ENCODE measurements at regions not wholly inside any gene's neighbourhood (a gene's known extent, or its start where the extent isn't known, plus 50 kb on each side); places are given as distances from the start of the nearest gene placed in this dataset.

DNA sequence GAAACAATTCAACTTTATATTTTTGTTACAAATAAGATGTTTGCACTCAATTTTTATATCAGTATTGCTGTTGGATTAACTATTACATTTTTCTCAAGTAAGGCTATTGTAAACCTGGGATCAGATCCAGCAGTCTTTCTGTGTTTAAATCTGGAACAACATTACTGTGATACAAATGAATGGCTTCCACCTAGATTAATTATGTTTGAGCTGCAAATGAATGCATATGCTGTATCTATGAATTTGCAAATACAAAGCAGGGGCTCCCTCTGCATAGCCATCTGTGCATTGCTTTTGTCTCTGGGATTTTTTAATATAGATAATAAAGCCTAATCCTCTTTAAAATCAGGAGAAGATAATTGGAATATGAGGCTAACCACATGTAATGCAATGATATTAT is 69.8 kb upstream of the NEIL3 start:
- no peaks in the 10 kb centered on the region for H3K27me3 ChIP-seq (ENCODE audit: control insufficient read depth in 2 of 2, insufficient read depth in 2 of 2, low read length in 2 of 2)
- H3K4me1 ChIP-seq (ENCODE audit: control insufficient read depth in 1 of 2, insufficient read depth in 2 of 2, low read length in 2 of 2): no peaks in the 10 kb centered on the region
- no peak overlapping the region for H3K27ac Mint-ChIP-seq
- no peaks in the 10 kb centered on the region for H3K4me1 Mint-ChIP-seq
- no peaks in the 10 kb centered on the region for H3K9me3 ChIP-seq (replicated peaks in 1 of 2; ENCODE audit: control insufficient read depth in 1 of 2, insufficient read depth in 1 of 2, low read length in 2 of 2)
- no peak overlapping the region for H3K27ac ChIP-seq (ENCODE audit: low read depth in 1 of 2, low read length in 2 of 2)
- H3K27me3 Mint-ChIP-seq (ENCODE audit: low read depth in 3 of 3): peaks cover 0 to 2% (median 2%) of the 10 kb centered on the region in 3 donors
- no peaks in the 10 kb centered on the region for H3K9me3 Mint-ChIP-seq
- H2AFZ ChIP-seq (ENCODE audit: insufficient read depth, low read depth, low read length, poor library complexity, severe bottlenecking): no peak overlapping the region
- H4K20me1 ChIP-seq (ENCODE audit: insufficient read depth, low read length): no peaks in the 10 kb centered on the region
- intact Hi-C loops (cut with micrococcal nuclease): no loop called here
- no peaks in the 10 kb centered on the region for H3K36me3 ChIP-seq (replicated peaks in 1 of 2; ENCODE audit: control insufficient read depth in 1 of 2, insufficient read depth in 2 of 2, low read length in 2 of 2)
- no peak overlapping the region for H3K4me3 ChIP-seq (replicated peaks in 1 of 3; ENCODE audit: low read depth in 2 of 3, low read length in 3 of 3)
- TF ChIP-seq, protein P1, sequence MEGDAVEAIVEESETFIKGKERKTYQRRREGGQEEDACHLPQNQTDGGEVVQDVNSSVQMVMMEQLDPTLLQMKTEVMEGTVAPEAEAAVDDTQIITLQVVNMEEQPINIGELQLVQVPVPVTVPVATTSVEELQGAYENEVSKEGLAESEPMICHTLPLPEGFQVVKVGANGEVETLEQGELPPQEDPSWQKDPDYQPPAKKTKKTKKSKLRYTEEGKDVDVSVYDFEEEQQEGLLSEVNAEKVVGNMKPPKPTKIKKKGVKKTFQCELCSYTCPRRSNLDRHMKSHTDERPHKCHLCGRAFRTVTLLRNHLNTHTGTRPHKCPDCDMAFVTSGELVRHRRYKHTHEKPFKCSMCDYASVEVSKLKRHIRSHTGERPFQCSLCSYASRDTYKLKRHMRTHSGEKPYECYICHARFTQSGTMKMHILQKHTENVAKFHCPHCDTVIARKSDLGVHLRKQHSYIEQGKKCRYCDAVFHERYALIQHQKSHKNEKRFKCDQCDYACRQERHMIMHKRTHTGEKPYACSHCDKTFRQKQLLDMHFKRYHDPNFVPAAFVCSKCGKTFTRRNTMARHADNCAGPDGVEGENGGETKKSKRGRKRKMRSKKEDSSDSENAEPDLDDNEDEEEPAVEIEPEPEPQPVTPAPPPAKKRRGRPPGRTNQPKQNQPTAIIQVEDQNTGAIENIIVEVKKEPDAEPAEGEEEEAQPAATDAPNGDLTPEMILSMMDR (IDR thresholded peaks at IDR 0.05): no peak
- no peak overlapping the region for H3K4me3 Mint-ChIP-seq
- no peaks in the 10 kb centered on the region for H3K36me3 Mint-ChIP-seq
- no peak overlapping the region for H3K4me2 ChIP-seq (replicated peaks; ENCODE audit: extremely low read depth, low read length, poor library complexity, severe bottlenecking)
- no peaks in the 10 kb centered on the region for H3K79me2 ChIP-seq (ENCODE audit: insufficient read depth, low read length)
- H3K9ac ChIP-seq (ENCODE audit: insufficient read depth, low read length, poor library complexity, severe bottlenecking): no peak overlapping the region
- DNase-seq: no peak

DNA sequence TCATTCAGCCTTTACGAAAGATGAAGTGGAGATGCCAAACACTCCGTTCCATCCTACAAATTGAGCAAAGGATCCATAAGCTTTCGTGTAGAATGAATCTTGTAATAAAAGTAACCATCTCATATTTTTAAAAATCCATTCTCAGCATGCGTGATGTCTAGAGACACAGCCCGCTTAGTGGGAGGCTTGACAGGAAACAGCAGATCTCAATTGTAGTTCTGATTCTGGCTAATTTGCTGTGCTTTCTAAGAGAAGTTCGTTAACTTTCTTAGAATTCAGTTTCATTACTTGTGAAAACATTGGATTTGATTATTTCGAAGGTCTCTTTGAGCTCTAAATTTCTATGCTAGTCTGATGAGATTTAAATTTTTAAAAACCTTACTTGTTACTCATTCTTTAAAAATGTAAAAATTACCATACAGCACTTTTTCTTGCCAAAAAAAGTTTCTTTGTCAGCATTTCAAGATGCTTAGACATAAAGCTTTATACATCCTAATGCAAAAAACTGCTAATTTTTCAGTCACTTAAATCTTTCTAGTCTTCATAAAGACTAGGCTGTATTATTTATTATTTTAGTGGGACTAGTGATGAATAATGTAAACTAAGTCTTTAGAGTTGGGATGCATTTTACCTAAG is 66.9 kb upstream of the NEIL3 start:
- no peak overlapping the region for H3K4me3 Mint-ChIP-seq
- H3K27ac Mint-ChIP-seq: no peak overlapping the region
- no peak overlapping the region for H3K27ac ChIP-seq (ENCODE audit: low read depth in 1 of 2, low read length in 2 of 2)
- H3K9ac ChIP-seq (ENCODE audit: insufficient read depth, low read length, poor library complexity, severe bottlenecking): no peak overlapping the region
- no peaks in the 10 kb centered on the region for H3K4me1 Mint-ChIP-seq
- H3K9me3 ChIP-seq (replicated peaks in 1 of 2; ENCODE audit: control insufficient read depth in 1 of 2, insufficient read depth in 1 of 2, low read length in 2 of 2): no peaks in the 10 kb centered on the region
- H3K27me3 Mint-ChIP-seq (ENCODE audit: low read depth in 3 of 3): peaks cover 1 to 3% (median 3%) of the 10 kb centered on the region in 3 donors
- no peaks in the 10 kb centered on the region for H3K4me1 ChIP-seq (ENCODE audit: control insufficient read depth in 1 of 2, insufficient read depth in 2 of 2, low read length in 2 of 2)
- no peaks in the 10 kb centered on the region for H4K20me1 ChIP-seq (ENCODE audit: insufficient read depth, low read length)
- no peak overlapping the region for H3K4me2 ChIP-seq (replicated peaks; ENCODE audit: extremely low read depth, low read length, poor library complexity, severe bottlenecking)
- no peak overlapping the region for H2AFZ ChIP-seq (ENCODE audit: insufficient read depth, low read depth, low read length, poor library complexity, severe bottlenecking)
- H3K79me2 ChIP-seq (ENCODE audit: insufficient read depth, low read length): no peaks in the 10 kb centered on the region
- no peak for DNase-seq
- TF ChIP-seq, protein P1 (IDR thresholded peaks at IDR 0.05): no peak
- no CpG with 5 or more reads among the region's 7 CpGs for WGBS (ENCODE audit: insufficient coverage)
- H3K9me3 Mint-ChIP-seq: no peaks in the 10 kb centered on the region
- no peaks in the 10 kb centered on the region for H3K27me3 ChIP-seq (ENCODE audit: control insufficient read depth in 2 of 2, insufficient read depth in 2 of 2, low read length in 2 of 2)
- H3K36me3 ChIP-seq (replicated peaks in 1 of 2; ENCODE audit: control insufficient read depth in 1 of 2, insufficient read depth in 2 of 2, low read length in 2 of 2): no peaks in the 10 kb centered on the region
- H3K4me3 ChIP-seq (replicated peaks in 1 of 3; ENCODE audit: low read depth in 2 of 3, low read length in 3 of 3): no peak overlapping the region
- no peaks in the 10 kb centered on the region for H3K36me3 Mint-ChIP-seq
- intact Hi-C loops (cut with micrococcal nuclease): no loop called here

Data from CD14-positive monocyte (primary cell).